Skeletal muscle tissue (tissue), 3 donors: ENCODE measurements at regions not wholly inside any gene's neighbourhood (a gene's known extent, or its start where the extent isn't known, plus 50 kb on each side); places are given as distances from the start of the nearest gene placed in this dataset.

ENCODE experiments used
- H3K27ac ChIP-seq: one replicate; pipeline ENCODE4 v1.7.0; 2013; ENCODE audit warnings: mild to moderate bottlenecking, low read depth, low read length, inconsistent platforms
- H3K27me3 ChIP-seq, 3 donors: one replicate each; pipeline ENCODE4 v1.7.0; 2013; ENCODE audit warnings: low read length in 3 of 3; ENCODE audit not compliant: control insufficient read depth in 3 of 3, insufficient read depth in 3 of 3
- H3K36me3 ChIP-seq, 3 donors: one replicate each; pipeline ENCODE4 v1.7.0; 2013; ENCODE audit warnings: low read length in 3 of 3; ENCODE audit not compliant: control insufficient read depth in 3 of 3, insufficient read depth in 3 of 3
- H3K4me1 ChIP-seq, 3 donors: one replicate each; pipeline ENCODE4 v1.7.0; 2013; ENCODE audit warnings: low read length in 3 of 3, mild to moderate bottlenecking in 3 of 3; ENCODE audit not compliant: control insufficient read depth in 3 of 3, insufficient read depth in 3 of 3
- H3K4me3 ChIP-seq, 3 donors: one replicate each; pipeline ENCODE4 v1.7.0; 2013; ENCODE audit warnings: low read length in 3 of 3
- H3K9ac ChIP-seq, 3 donors: one replicate each; pipeline ENCODE4 v1.7.0; 2013; ENCODE audit warnings: low read length in 3 of 3, mild to moderate bottlenecking in 3 of 3, moderate library complexity in 2 of 3, low read depth in 1 of 3
- H3K9me3 ChIP-seq, 3 donors: one replicate each; pipeline ENCODE4 v1.7.0; 2013; ENCODE audit warnings: low read length in 3 of 3; ENCODE audit not compliant: control insufficient read depth in 3 of 3
- donor health status: Osteomylitis.

- no peaks in the 10 kb centered on the region for H3K9me3 ChIP-seq
- H3K9ac ChIP-seq, result no peak overlapping the region
- H3K36me3 ChIP-seq, result no peaks in the 10 kb centered on the region
- no peaks in the 10 kb centered on the region for H3K27me3 ChIP-seq
- H3K27ac ChIP-seq, result no peak overlapping the region
- no peaks in the 10 kb centered on the region for H3K4me1 ChIP-seq
- H3K4me3 ChIP-seq, result no peak overlapping the region
Observed at GRCh38 chr15:95475067-95475466, 855.4 kb upstream of the NR2F2 start.

- no peak overlapping the region for H3K27ac ChIP-seq
- no peaks in the 10 kb centered on the region for H3K27me3 ChIP-seq
- no peaks in the 10 kb centered on the region for H3K9me3 ChIP-seq
- H3K4me3 ChIP-seq, result no peak overlapping the region
- no peak overlapping the region for H3K9ac ChIP-seq
- H3K4me1 ChIP-seq, result no peaks in the 10 kb centered on the region
- no peaks in the 10 kb centered on the region for H3K36me3 ChIP-seq
Observed at GRCh38 chr15:95479308-95479707, 851.2 kb upstream of the NR2F2 start.

GRCh38 chr15:95485367-95485766 lies 845.1 kb upstream of the NR2F2 start:
- H3K4me3 ChIP-seq, result no peak overlapping the region
- no peaks in the 10 kb centered on the region for H3K36me3 ChIP-seq
- no peak overlapping the region for H3K9ac ChIP-seq
- H3K27ac ChIP-seq, result no peak overlapping the region
- no peaks in the 10 kb centered on the region for H3K4me1 ChIP-seq
- H3K9me3 ChIP-seq, result peaks cover 0 to 3% (median 0%) of the 10 kb centered on the region in 3 donors
- no peaks in the 10 kb centered on the region for H3K27me3 ChIP-seq

- no peak overlapping the region for H3K4me3 ChIP-seq
- no peaks in the 10 kb centered on the region for H3K36me3 ChIP-seq
- no peaks in the 10 kb centered on the region for H3K27me3 ChIP-seq
Observed at GRCh38 chr15:95486224-95486623, 844.3 kb upstream of the NR2F2 start.

GRCh38 chr15:95489103-95489502 lies 841.4 kb upstream of the NR2F2 start:
- Histone ChIP-seq H3K4me1 (no peaks in the 10 kb centered on the region), H3K27ac (no peak overlapping the region), H3K36me3 (no peaks in the 10 kb centered on the region), H3K9me3 (peaks cover 0 to 3% (median 0%) of the 10 kb centered on the region in 3 donors), H3K4me3 (no peak overlapping the region), H3K27me3 (no peaks in the 10 kb centered on the region), H3K9ac (no peak overlapping the region)

More at GRCh38 chr15:95486224-95486623, 844.3 kb upstream of the NR2F2 start:
- no peak overlapping the region for H3K9ac ChIP-seq
- H3K9me3 ChIP-seq, result peaks cover 0 to 3% (median 0%) of the 10 kb centered on the region in 3 donors
- H3K4me1 ChIP-seq, result no peaks in the 10 kb centered on the region
- H3K27ac ChIP-seq, result no peak overlapping the region

GRCh38 chr15:95492388-95493070 lies 838.0 kb upstream of the NR2F2 start:
- Histone ChIP-seq H3K4me3 (no peak overlapping the region), H3K9me3 (no peaks in the 10 kb centered on the region)

GRCh38 chr15:95494971-95495541 lies 835.4 kb upstream of the NR2F2 start:
- Histone ChIP-seq H3K4me1 (no peaks in the 10 kb centered on the region), H3K36me3 (no peaks in the 10 kb centered on the region), H3K27ac (peak overlapping the region; percentile 1), H3K4me3 (no peak overlapping the region), H3K9ac (no peak overlapping the region), H3K9me3 (no peaks in the 10 kb centered on the region), H3K27me3 (no peaks in the 10 kb centered on the region)

More at GRCh38 chr15:95492388-95493070, 838.0 kb upstream of the NR2F2 start:
- Histone ChIP-seq H3K9ac (no peak overlapping the region), H3K4me1 (no peaks in the 10 kb centered on the region), H3K27ac (no peak overlapping the region), H3K27me3 (no peaks in the 10 kb centered on the region), H3K36me3 (no peaks in the 10 kb centered on the region)

GRCh38 chr15:95497634-95498033 lies 832.9 kb upstream of the NR2F2 start:
- Histone ChIP-seq H3K27me3 (no peaks in the 10 kb centered on the region), H3K27ac (no peak overlapping the region), H3K9ac (no peak overlapping the region), H3K4me1 (no peaks in the 10 kb centered on the region), H3K9me3 (no peaks in the 10 kb centered on the region), H3K4me3 (no peak overlapping the region), H3K36me3 (no peaks in the 10 kb centered on the region)

GRCh38 chr15:95498961-95499360 lies 831.5 kb upstream of the NR2F2 start:
- Histone ChIP-seq H3K9me3 (no peaks in the 10 kb centered on the region), H3K4me1 (no peaks in the 10 kb centered on the region), H3K36me3 (no peaks in the 10 kb centered on the region), H3K9ac (no peak overlapping the region), H3K27me3 (no peaks in the 10 kb centered on the region), H3K4me3 (no peak overlapping the region), H3K27ac (no peak overlapping the region)

GRCh38 chr15:95499397-95499796 lies 831.1 kb upstream of the NR2F2 start:
- H3K27me3 ChIP-seq, result no peaks in the 10 kb centered on the region
- no peak overlapping the region for H3K9ac ChIP-seq
- no peaks in the 10 kb centered on the region for H3K36me3 ChIP-seq
- H3K9me3 ChIP-seq, result no peaks in the 10 kb centered on the region
- H3K4me1 ChIP-seq, result no peaks in the 10 kb centered on the region
- no peak overlapping the region for H3K4me3 ChIP-seq
- no peak overlapping the region for H3K27ac ChIP-seq
